Limb (tissue), 2 donors: ENCODE measurements at regions not wholly inside any gene's neighbourhood (a gene's known extent, or its start where the extent isn't known, plus 50 kb on each side); places are given as distances from the start of the nearest gene placed in this dataset.
"Not testable (repeated sequence)": the region's sequence is repeated elsewhere in the genome, so short reads cannot be mapped to it uniquely, and the experiment has no call there.

Experiments used
- DNase-seq, 2 donors: peaks; one replicate each; pipeline ENCODE4 v3.0.0-alpha.2; 2016; ENCODE audit errors: extremely low spot score in 2 of 2

DNA sequence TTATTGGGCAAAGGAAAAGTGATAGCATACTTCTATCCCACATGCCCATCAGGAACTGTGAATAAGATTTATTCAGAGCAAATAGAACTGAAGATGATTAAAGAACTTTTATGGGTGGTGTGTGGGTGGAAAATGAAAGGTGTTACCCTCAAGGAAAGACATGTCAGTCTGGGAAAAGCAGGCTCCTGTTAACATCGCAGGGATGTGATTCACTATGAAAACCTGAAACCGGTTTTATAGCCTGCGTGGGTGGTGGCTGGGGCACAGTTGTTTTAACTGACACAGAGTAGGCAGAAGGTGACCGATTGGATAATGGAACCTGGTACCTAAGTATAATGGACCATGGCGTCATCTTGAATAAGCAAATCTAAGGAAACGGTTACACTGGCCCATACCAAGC lies 61.3 kb upstream of the CASK start:
- no peak for DNase-seq

DNA sequence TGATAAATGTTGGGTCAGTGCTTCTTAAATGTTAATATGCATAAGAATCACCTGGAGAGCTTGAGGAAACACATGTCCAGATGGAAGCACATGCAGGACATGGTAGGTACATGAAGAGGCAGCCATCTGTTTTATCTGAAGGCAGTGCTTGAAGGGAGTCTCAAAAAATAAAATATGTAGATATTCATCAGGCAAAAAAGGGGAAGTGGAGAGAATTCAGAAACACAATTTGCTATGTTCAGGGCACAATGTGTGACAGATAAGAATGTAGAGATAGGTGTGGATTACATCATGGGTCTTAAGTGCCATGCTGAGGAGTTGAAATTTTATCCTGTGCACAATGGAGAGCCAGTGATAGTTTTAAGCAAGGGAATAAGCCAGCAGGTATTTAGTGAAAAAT lies 59.6 kb upstream of the CASK start:
- DNase-seq, result no peak

GRCh38 chrX:41981481-41982013 lies 58.2 kb upstream of the CASK start:
- DNase-seq, result no peak

DNA sequence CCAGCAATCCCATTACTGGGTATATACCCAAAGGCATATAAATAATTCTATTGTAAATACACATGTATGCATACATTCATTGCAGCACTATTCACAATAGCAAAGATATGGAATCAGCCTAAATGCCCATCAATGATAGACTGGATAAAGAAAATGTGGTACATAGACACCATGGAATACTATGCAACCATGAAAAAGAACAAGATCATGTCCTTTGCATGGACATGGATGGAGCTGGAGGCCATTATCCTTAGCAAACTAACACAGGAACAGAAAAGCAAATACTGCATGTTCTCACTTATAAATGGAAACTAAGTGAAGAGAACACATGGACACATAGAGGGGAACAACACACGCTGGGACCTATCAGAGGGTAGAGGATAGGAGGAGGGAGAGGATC lies 51.3 kb upstream of the CASK start:
- DNase-seq, result not testable (repeated sequence)

DNA sequence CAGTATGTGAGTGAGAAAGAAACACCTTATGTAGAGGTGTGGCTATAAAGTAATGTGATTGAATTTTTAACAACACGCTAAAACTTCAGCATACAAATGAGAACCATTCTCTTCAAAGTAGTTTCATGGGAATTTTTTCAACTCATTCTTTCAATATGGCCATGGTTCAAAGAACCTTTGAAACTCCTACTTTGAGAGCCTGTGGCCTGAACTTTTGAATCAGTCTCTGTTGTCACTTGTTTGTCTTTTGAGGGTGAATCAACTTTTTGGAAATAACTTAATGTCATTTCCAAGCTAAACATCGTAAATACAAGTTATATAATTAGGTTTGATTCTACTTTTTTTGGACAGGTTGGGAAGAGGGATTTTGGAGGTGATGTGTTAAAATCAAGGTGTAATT lies 49.9 kb upstream of the CASK start:
- no peak for DNase-seq
